GM18520 (cell line): ENCODE measurements at regions not wholly inside any gene's neighbourhood (a gene's known extent, or its start where the extent isn't known, plus 50 kb on each side); places are given as distances from the start of the nearest gene placed in this dataset.
"Not testable (repeated sequence)": the region's sequence is repeated elsewhere in the genome, so short reads cannot be mapped to it uniquely, and the experiment has no call there.

ENCODE experiments used
- ATAC-seq: cut with Tn5 transposase; IDR thresholded peaks from one replicate; pipeline ENCODE4 v1.9.1; 2021; ENCODE audit not compliant: unreplicated experiment

GRCh38 chr14:25350021-25350420 lies 300.1 kb upstream of the STXBP6 start:
- ATAC-seq = no peak

GRCh38 chr14:25349269-25349668 lies 299.3 kb upstream of the STXBP6 start:
- ATAC-seq = no peak

- ATAC-seq = no peak
These were observed 290.9 kb upstream of the STXBP6 start for GRCh38 chr14:25340882-25341281.

GRCh38 chr14:25322784-25323183 lies 272.8 kb upstream of the STXBP6 start:
- no peak for ATAC-seq

- not testable (repeated sequence) for ATAC-seq
These were observed 266.1 kb upstream of the STXBP6 start for GRCh38 chr14:25316007-25316406.

- no peak for ATAC-seq
These were observed 258.3 kb upstream of the STXBP6 start for GRCh38 chr14:25308244-25308643.

- ATAC-seq = no peak
These were observed 254.0 kb upstream of the STXBP6 start for GRCh38 chr14:25303934-25304333.

- ATAC-seq = no peak
These were observed 248.3 kb upstream of the STXBP6 start for GRCh38 chr14:25298238-25298637.

GRCh38 chr14:25290154-25290553 lies 240.2 kb upstream of the STXBP6 start:
- ATAC-seq = not testable (repeated sequence)

- no peak for ATAC-seq
These were observed 224.6 kb upstream of the STXBP6 start for GRCh38 chr14:25274529-25274928.

- no peak for ATAC-seq
These were observed 217.2 kb upstream of the STXBP6 start for GRCh38 chr14:25267186-25267585.

GRCh38 chr14:25259470-25259869 lies 209.5 kb upstream of the STXBP6 start:
- ATAC-seq = no peak

- no peak for ATAC-seq
These were observed 202.8 kb upstream of the STXBP6 start for GRCh38 chr14:25252793-25253192.

- ATAC-seq = no peak
These were observed 200.6 kb upstream of the STXBP6 start for GRCh38 chr14:25250516-25250915.

GRCh38 chr14:25247609-25248008 lies 197.7 kb upstream of the STXBP6 start:
- ATAC-seq = no peak

- no peak for ATAC-seq
These were observed 196.8 kb upstream of the STXBP6 start for GRCh38 chr14:25246751-25247150.

- no peak for ATAC-seq
These were observed 189.2 kb upstream of the STXBP6 start for GRCh38 chr14:25239170-25239569.

- ATAC-seq = no peak
These were observed 187.9 kb upstream of the STXBP6 start for GRCh38 chr14:25237845-25238244.

- no peak for ATAC-seq
These were observed 183.7 kb upstream of the STXBP6 start for GRCh38 chr14:25233613-25234012.

- no peak for ATAC-seq
These were observed 181.1 kb upstream of the STXBP6 start for GRCh38 chr14:25231004-25231403.

GRCh38 chr14:25226214-25226613 lies 176.3 kb upstream of the STXBP6 start:
- no peak for ATAC-seq

- no peak for ATAC-seq
These were observed 172.3 kb upstream of the STXBP6 start for GRCh38 chr14:25222256-25222655.

- ATAC-seq = no peak
These were observed 170.6 kb upstream of the STXBP6 start for GRCh38 chr14:25220514-25220913.

- ATAC-seq = no peak
These were observed 165.7 kb upstream of the STXBP6 start for GRCh38 chr14:25215607-25216006.
